ENCODE measurements at regions not wholly inside any gene's neighbourhood (a gene's known extent, or its start where the extent isn't known, plus 50 kb on each side); places are given as distances from the start of the nearest gene placed in this dataset.

GRCh38 chr1:81618376-81618775 lies 182.4 kb upstream of the ADGRL2 start:
- TF ChIP-seq CTCF (IDR thresholded peaks at IDR 0.05 in 8 of 11, conservative IDR thresholded peaks at IDR 0.05 in 3 of 11): no peak
- TF ChIP-seq POLR2A (IDR thresholded peaks at IDR 0.05): no peak
